GM19239 (cell line): ENCODE measurements at regions not wholly inside any gene's neighbourhood (a gene's known extent, or its start where the extent isn't known, plus 50 kb on each side); places are given as distances from the start of the nearest gene placed in this dataset.

Experiments used
- DNase-seq: peaks from one replicate; pipeline ENCODE4 v3.0.0; 2011; ENCODE audit warnings: low spot score; ENCODE audit not compliant: insufficient read length
- FAIRE-seq: peaks from 2 replicates; lab custom pipeline; 2011; peaks lifted over from hg19 to GRCh38; lab: Jason Lieb, UNC

GRCh38 chr1:38724160-38725131 is 135.1 kb downstream of the RRAGC start:
- no peak for DNase-seq
- FAIRE-seq = no peak

GRCh38 chr1:38721816-38722215 is 137.8 kb downstream of the RRAGC start:
- FAIRE-seq = no peak
- no peak for DNase-seq

GRCh38 chr1:38719880-38720279 is 139.7 kb downstream of the RRAGC start:
- FAIRE-seq (no peak), DNase-seq (no peak)

GRCh38 chr1:38718031-38718430 is 141.5 kb downstream of the RRAGC start:
- no peak for DNase-seq
- no peak for FAIRE-seq

GRCh38 chr1:38716229-38716628 is 143.3 kb downstream of the RRAGC start:
- FAIRE-seq (peak; percentile 78), DNase-seq (no peak)

GRCh38 chr1:38715415-38715814 is 144.2 kb downstream of the RRAGC start:
- FAIRE-seq = no peak

GRCh38 chr1:38712046-38712445 is 147.5 kb downstream of the RRAGC start:
- no peak for DNase-seq

More at GRCh38 chr1:38715415-38715814, 144.2 kb downstream of the RRAGC start:
- DNase-seq = no peak

GRCh38 chr1:38708701-38709258 is 150.8 kb downstream of the RRAGC start:
- FAIRE-seq (no peak), DNase-seq (no peak)

More at GRCh38 chr1:38712046-38712445, 147.5 kb downstream of the RRAGC start:
- FAIRE-seq = no peak

GRCh38 chr1:38701088-38701487 is 158.5 kb downstream of the RRAGC start:
- DNase-seq = no peak
- no peak for FAIRE-seq

GRCh38 chr1:38700077-38700470 is 159.5 kb downstream of the RRAGC start:
- FAIRE-seq = no peak
- DNase-seq = no peak

GRCh38 chr1:38699330-38700076 is 160.1 kb downstream of the RRAGC start:
- DNase-seq = no peak
- no peak for FAIRE-seq

- FAIRE-seq (no peak), DNase-seq (no peak)
These were observed 162.2 kb downstream of the RRAGC start for GRCh38 chr1:38697387-38697786.

- FAIRE-seq (no peak), DNase-seq (no peak)
These were observed 163.2 kb downstream of the RRAGC start for GRCh38 chr1:38696371-38696770.

- FAIRE-seq = no peak
- DNase-seq = no peak
These were observed 165.8 kb downstream of the RRAGC start for GRCh38 chr1:38693759-38694158.

GRCh38 chr1:38693031-38693430 is 166.5 kb downstream of the RRAGC start:
- DNase-seq (no peak), FAIRE-seq (no peak)

GRCh38 chr1:38690790-38691449 is 168.7 kb downstream of the RRAGC start:
- DNase-seq (no peak), FAIRE-seq (no peak)

GRCh38 chr1:38686927-38687255 is 172.7 kb downstream of the RRAGC start:
- no peak for FAIRE-seq
- no peak for DNase-seq

GRCh38 chr1:38686167-38686926 is 173.2 kb downstream of the RRAGC start:
- DNase-seq (no peak), FAIRE-seq (no peak)

GRCh38 chr1:38685388-38685787 is 174.2 kb downstream of the RRAGC start:
- no peak for FAIRE-seq
- no peak for DNase-seq
